Testis (tissue), 2 donors: ENCODE measurements at regions not wholly inside any gene's neighbourhood (a gene's known extent, or its start where the extent isn't known, plus 50 kb on each side); places are given as distances from the start of the nearest gene placed in this dataset.

Experiments
- DNase-seq: peaks from one replicate; pipeline ENCODE4 v3.0.0-alpha.2; 2019
- H3K27ac ChIP-seq, 2 donors: fragments of 200-600 bp; sonication (generic); one replicate each; pipeline ENCODE4 v1.5.1; 2019
- H3K27me3 ChIP-seq: fragments of 200-600 bp; sonication (generic); one replicate; pipeline ENCODE4 v1.5.1; 2019
- H3K36me3 ChIP-seq: fragments of 200-600 bp; sonication (generic); one replicate; pipeline ENCODE4 v1.5.1; 2017; ENCODE audit warnings: low read depth; ENCODE audit errors: missing control alignments
- H3K4me1 ChIP-seq: fragments of 200-600 bp; sonication (generic); one replicate; pipeline ENCODE4 v1.5.1; 2019
- H3K4me3 ChIP-seq, 2 donors: fragments of 200-600 bp; sonication (generic); one replicate each; pipeline ENCODE4 v1.5.1; 2017 to 2019
- H3K9me3 ChIP-seq: fragments of 200-600 bp; sonication (generic); one replicate; pipeline ENCODE4 v1.5.1; 2017
- CTCF ChIP-seq, 3 experiments: fragments of 450-650 bp in 2 of 3; fragments of 200-600 bp in 1 of 3; sonication (generic) in 1 of 3; IDR thresholded peaks; one replicate each; pipeline ENCODE4 v1.5.1; 2016 to 2019; ENCODE audit warnings: antibody characterized with exemption in 3 of 3, mild to moderate bottlenecking in 2 of 3, moderate library complexity in 1 of 3
- POLR2A ChIP-seq: fragments of 450-650 bp; IDR thresholded peaks from one replicate; pipeline ENCODE4 v1.6.1; 2017; ENCODE audit warnings: antibody characterized with exemption, mild to moderate bottlenecking, moderate library complexity
- WGBS, 2 donors: methylation state at CpG; one replicate each; pipeline ENCODE4 v1.1.5; 2018; 5-methylcytosine and 5-hydroxymethylcytosine counted together
- intact Hi-C: fragments of 100-400 bp; cut with DNase I; formaldehyde crosslinking; loops from one replicate; pipeline ENCODE4 v1.15.1; 2023; ENCODE audit warnings: low total_unique reads

GRCh38 chr14:51491776-51492175, 159.9 kb upstream of the FRMD6 start:
- Histone ChIP-seq H3K27ac (no peak overlapping the region), H3K4me1 (no peaks in the 10 kb centered on the region), H3K4me3 (no peak overlapping the region), H3K36me3 (no peaks in the 10 kb centered on the region), H3K9me3 (no peaks in the 10 kb centered on the region), H3K27me3 (no peaks in the 10 kb centered on the region)
- DNase-seq: no peak
- 65 to 75% methylated on average over 3 of the region's 3 CpGs for WGBS, 2 donors
- intact Hi-C loops: no loop called here
- TF ChIP-seq POLR2A (no peak), CTCF (IDR thresholded peaks at IDR 0.05) (no peak)

- Histone ChIP-seq H3K27ac (no peak overlapping the region), H3K9me3 (no peaks in the 10 kb centered on the region), H3K4me1 (no peaks in the 10 kb centered on the region), H3K4me3 (no peak overlapping the region), H3K36me3 (no peaks in the 10 kb centered on the region), H3K27me3 (no peaks in the 10 kb centered on the region)
- DNase-seq: no peak
- intact Hi-C loops: no loop called here
- 80 to 92% methylated on average over 2 of the region's 2 CpGs for WGBS, 2 donors
- TF ChIP-seq CTCF (IDR thresholded peaks at IDR 0.05) (no peak), POLR2A (no peak)
Observed at GRCh38 chr14:51495319-51495718, 156.4 kb upstream of the FRMD6 start.

GRCh38 chr14:51498411-51499227, 153.1 kb upstream of the FRMD6 start:
- no peak for TF ChIP-seq CTCF (IDR thresholded peaks at IDR 0.05)
- no peak for TF ChIP-seq POLR2A
- Histone ChIP-seq H3K36me3 (no peaks in the 10 kb centered on the region), H3K4me3 (no peak overlapping the region), H3K27ac (no peak overlapping the region), H3K9me3 (no peaks in the 10 kb centered on the region), H3K4me1 (no peaks in the 10 kb centered on the region), H3K27me3 (no peaks in the 10 kb centered on the region)
- intact Hi-C loops: no loop called here
- no peak for DNase-seq
- 89 to 91% methylated on average over 10 of the region's 10 CpGs for WGBS, 2 donors

- no peak overlapping the region for H3K27ac ChIP-seq
- WGBS, 2 donors: 83 to 89% methylated on average over 1 of the region's 1 CpG
- no peak for DNase-seq
- intact Hi-C loops: no loop called here
- H3K27me3 ChIP-seq: no peaks in the 10 kb centered on the region
- no peak overlapping the region for H3K4me3 ChIP-seq
- TF ChIP-seq CTCF (IDR thresholded peaks at IDR 0.05) (no peak), POLR2A (no peak)
- H3K4me1 ChIP-seq: no peaks in the 10 kb centered on the region
- no peaks in the 10 kb centered on the region for H3K36me3 ChIP-seq
- no peaks in the 10 kb centered on the region for H3K9me3 ChIP-seq
Observed at GRCh38 chr14:51500776-51501175, 150.9 kb upstream of the FRMD6 start.

- H3K9me3 ChIP-seq: no peaks in the 10 kb centered on the region
- H3K36me3 ChIP-seq: no peaks in the 10 kb centered on the region
- no peak for DNase-seq
- H3K4me3 ChIP-seq: no peak overlapping the region
- intact Hi-C loops: no loop called here
- TF ChIP-seq CTCF (IDR thresholded peaks at IDR 0.05) (no peak), POLR2A (no peak)
- no peak overlapping the region for H3K27ac ChIP-seq
- no peaks in the 10 kb centered on the region for H3K4me1 ChIP-seq
- no peaks in the 10 kb centered on the region for H3K27me3 ChIP-seq
Observed at GRCh38 chr14:51501746-51502145, 150.0 kb upstream of the FRMD6 start.
